Activated CD8-positive, alpha-beta memory T cell treated with anti-CD3 and anti-CD28 coated beads for 1 hour (primary cell): ENCODE measurements at regions not wholly inside any gene's neighbourhood (a gene's known extent, or its start where the extent isn't known, plus 50 kb on each side); places are given as distances from the start of the nearest gene placed in this dataset.

ENCODE experiments used
- DNase-seq, 2 donors: peaks; one replicate each; pipeline ENCODE4 v3.0.0-alpha.2; 2020; ENCODE audit warnings: low read depth in 1 of 2; ENCODE audit errors: extremely low read depth in 1 of 2

GRCh38 chr1:199151634-199152425, 513.0 kb downstream of the PTPRC start:
- DNase-seq, result no peak

DNA sequence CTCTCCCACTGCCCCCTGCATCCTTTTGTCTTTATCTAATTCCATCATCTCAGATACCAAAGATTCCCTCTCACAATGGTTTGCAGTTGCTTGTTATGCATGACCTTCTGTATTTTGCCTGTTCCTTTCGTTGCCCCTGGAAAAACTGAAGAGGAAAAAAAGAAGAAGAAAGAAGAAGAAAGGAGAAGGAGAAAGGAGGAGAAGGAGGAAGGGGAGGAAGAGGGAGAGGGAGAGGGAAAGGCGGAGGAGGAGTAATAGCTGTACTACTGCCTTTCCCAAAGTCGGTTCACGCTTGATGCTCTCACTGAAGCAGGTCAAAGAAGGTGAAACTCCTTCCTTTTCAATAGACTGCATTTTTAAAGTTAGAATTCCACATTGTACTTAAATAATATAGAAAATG, 513.8 kb downstream of the PTPRC start:
- DNase-seq, result no peak

GRCh38 chr1:199155166-199156019, 516.6 kb downstream of the PTPRC start:
- DNase-seq, result no peak

DNA sequence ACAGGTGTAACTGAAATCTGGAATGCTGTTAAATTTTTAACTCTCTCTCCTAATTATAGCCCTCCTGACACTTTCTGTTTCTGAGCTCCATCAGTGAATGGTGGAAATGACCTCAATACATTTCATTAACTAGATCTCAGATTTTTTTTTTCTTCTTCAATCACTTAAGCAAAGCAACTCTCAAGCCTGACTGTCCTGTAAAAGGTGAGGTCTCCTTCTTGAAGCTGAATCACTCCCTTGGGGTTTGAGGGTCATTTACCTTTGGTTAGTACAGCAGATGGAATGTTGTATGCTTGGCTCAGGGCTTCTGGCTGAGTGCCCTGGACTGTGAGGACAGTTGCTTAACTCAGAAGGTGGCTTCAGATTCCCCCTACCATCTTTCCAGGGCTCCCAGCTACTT, 518.7 kb downstream of the PTPRC start:
- no peak for DNase-seq

- no peak for DNase-seq
Measured at GRCh38 chr1:199160521-199161318, 521.9 kb downstream of the PTPRC start.

- DNase-seq, result no peak
Measured at GRCh38 chr1:199161319-199161680, 522.5 kb downstream of the PTPRC start.

- no peak for DNase-seq
Measured at GRCh38 chr1:199161766-199162303, 523.0 kb downstream of the PTPRC start.

GRCh38 chr1:199163267-199163666, 524.4 kb downstream of the PTPRC start:
- no peak for DNase-seq

- DNase-seq, result no peak
Measured at GRCh38 chr1:199163670-199164069, 524.8 kb downstream of the PTPRC start.

- DNase-seq, result no peak
Measured at GRCh38 chr1:199167460-199167859, 528.6 kb downstream of the PTPRC start.

- no peak for DNase-seq
Measured at GRCh38 chr1:199168888-199169585, 530.2 kb downstream of the PTPRC start.

DNA sequence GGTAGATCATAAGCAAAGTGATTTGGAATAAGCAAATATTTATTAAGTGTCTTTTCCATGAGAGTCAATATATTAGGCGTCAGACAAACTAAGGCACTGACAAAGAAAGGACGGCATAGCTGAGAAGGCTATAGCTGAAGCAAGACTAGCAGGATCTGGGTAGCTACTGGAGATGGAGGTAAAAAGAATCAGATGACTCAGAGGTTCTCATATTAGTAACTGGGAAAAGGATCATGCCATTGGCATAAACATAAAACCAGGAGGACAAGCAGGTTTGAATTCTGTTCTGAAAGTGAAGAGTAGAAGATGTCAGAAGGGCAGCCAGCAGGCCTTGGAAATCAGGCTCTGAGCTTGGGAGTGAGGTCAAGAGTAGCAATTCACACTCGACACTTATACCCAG, 531.9 kb downstream of the PTPRC start:
- DNase-seq, result no peak

GRCh38 chr1:199172171-199173124, 533.6 kb downstream of the PTPRC start:
- DNase-seq, result no peak

DNA sequence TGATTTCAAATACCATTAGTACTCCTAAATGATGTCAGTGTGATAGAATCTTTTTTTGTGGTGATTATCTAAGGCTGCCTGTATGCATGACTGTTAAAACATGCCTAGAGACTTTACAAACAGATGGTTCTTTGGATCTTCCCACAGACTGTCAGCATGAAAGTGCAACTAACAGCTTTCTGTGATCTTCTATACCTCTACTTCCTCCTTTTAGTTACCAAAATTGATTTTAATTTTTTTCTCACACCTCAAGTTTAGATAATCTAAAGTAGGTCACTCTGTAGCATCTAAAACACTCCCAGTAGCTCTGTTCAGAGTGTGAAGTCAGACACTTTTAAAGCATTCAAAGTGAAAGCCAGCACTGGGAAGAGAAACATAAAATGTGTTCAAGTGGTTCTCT, 534.5 kb downstream of the PTPRC start:
- DNase-seq, result no peak

- DNase-seq, result no peak
Measured at GRCh38 chr1:199174336-199174735, 535.5 kb downstream of the PTPRC start.

DNA sequence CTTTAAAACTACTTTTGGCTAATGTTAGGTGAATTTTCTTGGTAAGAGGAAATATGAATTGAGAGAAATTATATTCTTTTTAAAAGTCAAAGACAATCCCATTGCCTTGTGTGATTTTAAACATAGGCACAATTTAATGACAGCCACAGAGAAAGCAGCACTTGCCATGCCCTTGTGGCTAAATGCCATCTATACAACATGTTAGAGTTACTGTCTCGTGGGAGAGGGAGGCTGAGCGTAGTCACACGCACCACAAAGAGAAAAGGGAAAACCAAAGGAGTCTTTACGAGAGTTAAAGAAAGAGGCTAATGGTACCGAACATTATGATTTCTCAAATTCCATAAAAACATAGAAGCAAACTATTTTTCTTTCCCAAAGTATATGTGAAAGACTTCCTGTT, 537.9 kb downstream of the PTPRC start:
- DNase-seq, result no peak

DNA sequence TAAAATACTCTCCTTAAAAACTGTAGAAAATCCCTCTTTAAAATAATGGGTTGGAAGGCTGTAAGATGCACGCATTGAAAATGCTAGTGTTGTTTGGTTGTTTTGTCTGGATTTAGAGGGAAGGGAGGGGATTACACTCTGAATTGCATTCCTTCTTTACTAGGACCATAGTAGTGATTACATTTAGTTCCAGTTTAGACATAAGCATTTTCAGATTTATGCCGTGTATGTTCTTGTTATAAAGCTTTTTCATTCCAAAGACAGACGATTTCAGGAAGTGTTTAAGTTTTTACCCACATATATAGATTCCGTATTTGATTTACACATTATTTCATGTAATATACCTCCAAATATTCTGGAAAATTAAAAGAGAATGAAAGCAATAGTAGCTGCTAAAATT, 538.4 kb downstream of the PTPRC start:
- no peak for DNase-seq

DNA sequence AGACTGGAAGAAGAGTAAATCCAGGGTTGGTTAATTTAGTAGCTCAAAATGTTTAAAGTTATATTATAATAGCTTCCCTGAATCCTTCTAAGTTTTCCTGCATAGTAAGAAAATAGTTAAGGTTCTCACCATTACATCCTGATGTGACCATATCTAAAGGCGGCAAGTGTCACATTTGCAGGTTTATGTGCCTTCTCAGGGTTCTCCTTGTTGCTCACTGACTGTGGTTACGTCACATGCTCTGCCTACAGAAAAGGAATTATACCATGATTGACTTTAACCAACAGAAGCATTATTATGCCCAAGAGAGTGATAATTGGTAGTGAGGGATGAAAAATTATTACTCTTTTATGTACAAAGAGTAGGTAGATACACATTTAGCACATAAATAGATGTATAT, 539.8 kb downstream of the PTPRC start:
- DNase-seq, result no peak

- DNase-seq, result no peak
Measured at GRCh38 chr1:199182186-199182843, 543.5 kb downstream of the PTPRC start.
